Left ventricle myocardium superior (tissue), 1 donor: ENCODE measurements at regions not wholly inside any gene's neighbourhood (a gene's known extent, or its start where the extent isn't known, plus 50 kb on each side); places are given as distances from the start of the nearest gene placed in this dataset.

Experiments used
- ATAC-seq: fragments of 200-7000 bp; cut with Tn5 transposase; one replicate; pipeline ENCODE4 v1.9.1; 2020; ENCODE audit warnings: mild to moderate bottlenecking, moderate library complexity
- DNase-seq: peaks from one replicate; pipeline ENCODE4 v3.0.0-alpha.2; 2020
- intact Hi-C: fragments of 100-400 bp; cut with micrococcal nuclease; formaldehyde crosslinking; loops from one replicate; pipeline ENCODE4 v1.11.0; 2022
- donor health status: DM: no; HTN: yes; CAD: no; lungs with severe emphysema.

DNA sequence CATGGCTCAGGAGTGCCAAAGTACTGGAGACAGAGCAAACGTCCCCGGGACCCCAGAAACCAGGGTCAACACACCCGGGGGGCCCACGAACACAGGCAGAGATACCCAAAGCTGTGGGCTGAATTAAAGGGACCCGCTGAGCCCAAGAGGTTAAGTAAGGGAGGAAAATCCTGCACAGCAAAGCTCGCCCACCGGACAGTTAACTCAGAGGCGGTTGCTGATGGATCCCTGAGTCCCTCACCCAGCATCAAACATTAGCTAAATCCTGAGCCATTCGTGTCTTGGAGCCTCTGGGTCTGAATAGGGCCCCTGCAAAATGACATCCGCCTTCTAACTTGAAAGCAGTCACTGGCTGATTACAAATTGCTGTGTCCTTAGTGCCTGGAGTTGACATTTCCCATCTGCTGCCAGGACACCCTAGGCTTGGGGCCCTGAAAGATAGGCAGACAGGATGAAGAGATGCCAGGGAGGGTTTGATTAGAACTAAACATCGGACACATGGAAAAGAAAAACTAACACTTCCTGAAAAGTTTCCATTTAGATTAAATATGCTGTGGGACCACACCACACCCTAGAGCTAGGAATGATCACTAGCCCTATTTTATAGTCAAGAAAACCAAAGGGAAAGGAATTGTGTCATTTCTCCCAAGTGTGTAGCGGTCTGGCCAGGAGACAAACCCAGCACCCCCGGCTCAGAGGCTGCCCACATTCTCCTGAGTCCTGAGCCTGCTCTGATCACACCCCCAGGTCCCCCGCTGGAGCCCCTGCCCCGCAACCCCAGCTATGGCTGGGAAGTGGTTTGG, 239.3 kb downstream of the NPHP4 start:
- ATAC-seq (peak; percentile 57), DNase-seq (no peak)
- intact Hi-C loops: no loop called here

DNA sequence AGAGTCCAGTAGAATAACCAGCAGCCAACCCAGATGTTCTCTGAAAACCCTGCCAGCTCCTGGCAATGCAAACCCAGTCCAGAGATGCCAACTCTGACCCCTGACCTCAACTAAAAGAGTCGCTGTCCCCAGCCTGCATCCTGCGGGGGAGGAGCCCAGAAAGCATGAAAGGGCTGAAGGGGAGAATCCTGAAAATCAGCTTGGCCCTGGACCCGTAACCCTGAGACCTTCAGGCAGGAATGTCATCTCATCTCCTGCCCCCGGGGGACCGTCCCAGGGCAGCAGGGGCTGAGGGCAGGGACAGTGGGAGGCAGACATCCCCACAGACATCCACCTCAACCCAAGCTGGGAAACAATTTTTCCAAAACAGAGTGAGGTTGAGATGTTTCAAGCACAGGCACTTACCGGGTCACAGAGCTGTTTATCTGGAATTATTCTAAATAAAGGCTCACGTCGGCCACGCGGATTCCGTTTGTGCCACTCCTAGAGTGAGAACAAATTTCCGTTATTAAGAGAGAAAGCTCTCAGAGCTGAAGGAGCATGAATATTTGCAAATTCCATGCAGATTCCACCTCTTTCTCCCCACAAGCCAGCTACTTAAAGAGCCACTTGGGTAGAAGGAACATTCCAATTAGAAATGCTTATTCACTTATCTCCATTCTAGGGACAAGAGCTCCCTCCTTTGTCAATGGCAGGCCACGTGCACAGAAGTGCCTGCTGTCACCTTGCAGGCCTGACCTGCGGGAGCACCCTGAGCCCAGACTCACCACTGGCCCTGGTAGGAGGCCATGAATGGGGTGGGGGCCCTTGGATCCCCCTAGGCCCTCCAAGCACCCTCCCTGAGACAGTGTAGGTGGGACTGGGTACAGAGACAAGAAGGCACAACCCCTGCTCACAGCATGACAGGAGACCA, 240.1 kb downstream of the NPHP4 start:
- DNase-seq (no peak), ATAC-seq (peak; percentile 67)
- intact Hi-C loops: no loop called here

DNA sequence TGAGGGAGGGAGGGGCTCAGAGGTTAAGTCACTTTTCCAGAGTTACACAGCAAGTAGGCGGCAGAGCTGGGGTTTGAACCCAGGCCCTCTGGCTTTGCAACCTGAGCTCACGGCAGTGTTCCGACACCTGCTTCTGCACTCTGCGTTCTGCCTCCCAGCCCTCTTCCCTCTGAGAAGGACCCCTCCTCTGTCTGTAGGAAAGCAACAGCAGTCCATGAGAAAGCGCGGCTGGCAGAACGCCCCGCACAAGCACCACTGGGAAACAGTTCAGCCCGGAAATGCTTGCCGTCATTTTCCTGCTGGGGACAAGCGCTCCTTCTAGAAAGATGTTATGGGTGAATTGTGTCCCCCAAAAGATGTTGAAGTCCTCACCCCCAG, 241.1 kb downstream of the NPHP4 start:
- ATAC-seq (no peak), DNase-seq (no peak)
- intact Hi-C loops: no loop called here

DNA sequence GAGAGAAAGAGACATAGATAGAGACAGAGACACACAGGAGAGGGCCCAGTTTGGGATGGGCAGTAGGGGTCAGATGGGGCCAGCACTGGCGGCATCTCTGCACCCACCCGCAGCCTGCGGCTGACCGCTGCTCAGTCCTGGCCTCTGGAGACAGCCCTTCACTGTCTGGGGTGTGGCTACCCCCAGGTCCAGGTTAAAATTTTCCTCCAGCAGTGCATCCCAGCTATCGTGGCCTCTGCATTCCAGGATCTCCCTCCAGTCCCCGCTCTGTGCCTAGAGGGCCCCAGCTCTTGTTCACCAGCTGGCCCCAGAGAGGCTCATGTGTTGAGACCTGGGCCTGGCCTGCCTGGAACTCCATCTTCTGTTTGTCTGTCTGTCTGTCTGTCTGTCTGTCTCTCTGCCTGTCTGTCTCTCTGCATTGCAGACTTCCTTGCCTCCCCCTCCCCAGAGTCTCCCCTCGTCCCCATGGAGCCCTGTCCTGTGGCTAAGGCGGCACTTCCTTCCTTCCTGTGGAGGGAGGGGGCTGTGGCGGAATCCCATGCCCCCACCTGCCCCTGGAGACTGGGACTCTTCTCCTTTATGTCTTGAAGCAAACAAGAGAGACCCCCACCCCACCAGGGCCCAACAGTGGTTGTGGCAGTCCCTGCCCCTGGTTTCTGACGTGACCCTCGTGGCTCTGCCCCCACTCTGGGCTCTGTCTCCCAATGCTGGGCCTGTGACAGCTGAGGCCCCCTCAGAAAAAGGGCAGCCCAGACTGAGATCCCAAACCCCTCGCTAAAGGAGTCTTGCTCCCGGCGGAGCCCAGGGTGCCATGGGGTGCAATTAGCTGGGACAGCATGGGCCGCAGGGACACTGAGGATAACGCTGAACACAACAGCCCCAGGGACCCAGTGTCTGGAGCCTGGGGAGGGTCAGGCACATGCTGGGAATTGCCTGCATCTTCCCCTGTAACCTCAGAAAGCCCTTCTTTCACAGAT, 241.8 kb downstream of the NPHP4 start:
- no peak for DNase-seq
- intact Hi-C loops: no loop called here

DNA sequence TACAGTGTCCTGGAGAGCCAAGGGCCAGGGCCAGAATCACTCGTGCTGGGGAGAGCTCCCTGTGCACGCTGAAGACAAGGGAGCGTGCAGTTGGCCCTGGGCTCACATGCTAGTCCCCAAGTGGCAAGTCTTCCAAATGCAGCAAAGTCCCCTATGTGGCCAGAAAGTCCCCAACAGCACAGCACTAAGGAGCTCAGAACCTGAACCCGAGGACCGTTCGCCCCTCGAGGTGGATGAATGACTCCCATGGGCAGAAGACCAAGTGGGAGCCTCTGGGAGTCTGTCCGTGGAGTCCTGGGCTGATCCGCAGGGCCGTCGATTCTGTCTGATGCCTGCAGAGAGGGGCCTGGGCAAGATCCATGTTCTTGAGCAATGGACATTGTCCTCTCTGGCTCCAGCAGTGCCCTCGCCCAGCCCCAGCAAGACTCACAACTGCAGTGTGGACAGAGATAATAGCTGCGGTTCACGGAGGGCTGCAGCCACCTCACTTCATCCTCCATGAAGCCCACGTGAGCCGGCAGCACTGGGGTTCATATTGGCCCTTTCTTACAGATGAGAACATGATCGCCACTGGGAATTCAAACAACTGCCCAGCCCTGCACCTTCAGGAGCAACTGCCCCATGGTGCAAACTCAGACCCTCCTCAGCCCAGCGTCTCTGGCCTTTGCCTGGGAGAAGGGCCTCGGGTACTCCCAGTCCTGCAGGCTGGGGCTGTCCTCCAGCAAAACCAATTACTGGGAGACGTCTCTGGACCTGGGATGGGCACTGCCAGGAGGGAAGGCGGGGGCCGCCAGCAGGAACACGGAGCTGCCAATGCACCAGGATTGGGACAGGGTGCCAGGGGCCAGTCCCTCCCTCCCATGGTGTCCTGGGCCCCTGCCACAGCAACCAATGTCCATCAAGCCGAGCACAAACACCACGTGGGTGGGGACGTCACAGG, 243.7 kb downstream of the NPHP4 start:
- ATAC-seq (no peak), DNase-seq (no peak)
- intact Hi-C loops: loop anchor here (5.0 kb wide), 1 partner anchor 236 kb away; no protein-coding TSS in a partner anchor

More for the DNA sequence above, 241.8 kb downstream of the NPHP4 start:
- no peak for ATAC-seq

DNA sequence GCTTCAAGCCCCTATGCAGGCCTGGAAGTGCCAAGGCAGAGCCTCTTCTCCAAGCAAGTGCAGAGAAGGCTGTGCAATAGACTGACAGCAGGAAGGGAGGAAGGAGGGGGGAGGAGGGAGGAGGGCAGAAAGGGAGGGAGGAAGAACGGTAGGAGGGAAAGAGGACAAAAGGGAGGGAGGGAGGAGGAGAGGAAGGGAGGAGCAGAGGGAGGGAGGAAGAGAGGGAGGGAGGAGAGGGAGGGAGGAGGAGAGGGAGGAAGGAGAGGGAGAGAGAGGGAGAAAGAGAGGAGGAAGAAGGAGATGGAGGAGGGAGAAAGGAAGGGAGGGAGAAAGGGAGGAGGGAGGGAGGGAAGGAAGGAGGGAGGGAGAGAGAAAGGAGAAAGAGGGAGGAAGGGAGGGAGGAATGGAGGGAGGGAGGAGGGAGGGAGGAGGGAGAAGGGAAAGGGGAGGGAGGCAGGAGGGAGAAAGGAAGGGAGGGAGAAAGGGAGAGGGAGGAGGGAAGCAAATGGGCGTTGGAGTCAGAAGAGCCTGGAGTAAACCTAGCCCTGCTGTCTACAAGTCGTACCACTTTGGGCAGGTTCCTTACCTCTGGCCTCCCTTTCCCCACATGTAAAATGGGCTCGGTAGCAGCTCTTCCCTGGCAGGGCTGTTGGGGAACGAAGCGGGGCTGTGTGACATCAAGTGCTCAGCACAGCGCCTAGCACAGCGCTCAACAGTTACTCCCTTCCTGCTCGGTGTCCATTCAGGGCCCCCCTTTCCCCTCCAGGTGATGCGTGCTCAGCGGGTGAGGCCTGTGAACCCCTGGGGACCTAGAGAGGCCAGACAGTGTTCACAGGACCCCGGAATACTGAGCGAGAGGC, 244.6 kb downstream of the NPHP4 start:
- no peak for DNase-seq
- no peak for ATAC-seq
- intact Hi-C loops: loop anchor here (5.0 kb wide), 1 partner anchor 235 kb away; no protein-coding TSS in a partner anchor

DNA sequence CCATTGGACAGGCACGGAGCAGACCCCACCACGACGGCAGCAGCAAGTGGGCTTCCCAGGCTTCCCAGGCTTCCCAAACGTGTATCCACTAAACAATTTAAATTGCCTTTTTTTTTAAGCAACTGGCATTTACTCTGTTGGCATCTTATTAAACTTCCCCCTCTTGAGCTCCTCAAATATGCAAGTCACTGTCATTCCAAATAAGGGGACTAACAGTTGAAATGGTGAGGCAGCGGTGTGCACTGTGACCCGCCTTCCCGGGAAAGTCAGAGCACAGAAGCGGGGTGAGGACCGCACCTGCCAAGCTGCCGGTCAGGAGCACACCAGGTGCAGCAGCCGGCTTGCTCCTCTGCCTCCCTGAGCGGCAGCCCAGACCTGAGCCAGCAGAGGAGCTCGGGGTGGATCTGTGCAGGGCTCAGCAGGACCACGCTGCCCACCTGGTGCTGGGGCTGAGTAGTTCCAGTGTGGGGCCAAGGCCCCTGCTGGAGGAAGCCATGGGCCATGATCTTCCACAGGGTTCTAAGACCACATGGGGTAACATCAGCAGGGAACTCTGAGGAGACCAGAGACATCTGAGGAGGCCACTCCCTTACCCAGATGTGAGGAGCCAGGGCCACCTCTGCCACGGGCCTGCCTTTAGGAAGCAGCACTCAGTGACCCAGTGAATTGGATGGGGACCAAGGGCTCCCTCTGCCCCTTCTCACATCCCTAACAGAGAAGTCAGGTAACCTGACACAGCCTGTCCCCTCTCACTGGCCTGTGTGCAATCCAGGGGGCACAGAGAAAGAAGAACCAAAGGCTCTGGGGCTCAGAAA, 245.4 kb downstream of the NPHP4 start:
- DNase-seq: no peak
- ATAC-seq: no peak
- intact Hi-C loops: loop anchor here (5.0 kb wide), 1 partner anchor 235 kb away; no protein-coding TSS in a partner anchor

DNA sequence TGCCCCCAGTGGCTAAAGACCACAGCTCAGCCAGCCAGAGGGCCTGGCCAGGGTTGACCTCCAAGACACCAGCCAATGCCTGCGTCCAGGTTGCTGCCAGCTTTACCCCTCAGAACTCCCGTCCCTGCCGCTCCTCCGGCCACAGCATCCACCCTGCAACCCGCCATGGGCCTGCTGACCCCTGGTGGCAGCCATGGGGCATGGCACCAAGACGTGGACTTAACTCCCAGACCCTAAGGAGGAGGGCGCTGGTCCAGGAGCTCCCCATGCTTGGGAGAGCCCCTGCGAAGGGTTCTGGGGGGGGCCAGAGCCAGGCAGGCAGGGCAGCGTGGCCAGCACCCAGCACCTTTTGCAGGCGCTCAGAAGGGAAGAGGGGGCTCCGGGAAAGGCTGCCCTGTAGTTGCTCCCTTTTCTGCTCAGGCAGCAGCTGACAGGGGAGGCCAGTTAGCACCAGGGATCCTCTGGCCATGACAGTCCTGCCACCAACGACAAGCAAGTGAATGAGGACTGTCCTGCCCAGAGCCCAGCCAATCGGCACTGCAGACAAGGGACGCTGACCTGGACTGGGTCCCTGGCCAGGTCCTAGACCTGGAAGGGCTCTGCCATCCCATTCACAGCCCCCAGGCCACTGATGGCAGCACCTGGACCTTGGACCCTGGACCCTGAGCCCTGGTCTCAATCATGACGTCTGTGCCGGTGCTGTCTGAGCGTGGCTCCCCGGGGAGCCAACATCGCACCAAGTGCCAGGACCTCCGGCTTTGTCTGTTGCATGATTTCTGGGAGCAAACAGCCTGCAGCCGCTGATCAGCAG, 246.2 kb downstream of the NPHP4 start:
- DNase-seq (peak; percentile 68), ATAC-seq (peak; percentile 89)
- intact Hi-C loops: loop anchor here (5.0 kb wide), 1 partner anchor 234 kb away; no protein-coding TSS in a partner anchor

DNA sequence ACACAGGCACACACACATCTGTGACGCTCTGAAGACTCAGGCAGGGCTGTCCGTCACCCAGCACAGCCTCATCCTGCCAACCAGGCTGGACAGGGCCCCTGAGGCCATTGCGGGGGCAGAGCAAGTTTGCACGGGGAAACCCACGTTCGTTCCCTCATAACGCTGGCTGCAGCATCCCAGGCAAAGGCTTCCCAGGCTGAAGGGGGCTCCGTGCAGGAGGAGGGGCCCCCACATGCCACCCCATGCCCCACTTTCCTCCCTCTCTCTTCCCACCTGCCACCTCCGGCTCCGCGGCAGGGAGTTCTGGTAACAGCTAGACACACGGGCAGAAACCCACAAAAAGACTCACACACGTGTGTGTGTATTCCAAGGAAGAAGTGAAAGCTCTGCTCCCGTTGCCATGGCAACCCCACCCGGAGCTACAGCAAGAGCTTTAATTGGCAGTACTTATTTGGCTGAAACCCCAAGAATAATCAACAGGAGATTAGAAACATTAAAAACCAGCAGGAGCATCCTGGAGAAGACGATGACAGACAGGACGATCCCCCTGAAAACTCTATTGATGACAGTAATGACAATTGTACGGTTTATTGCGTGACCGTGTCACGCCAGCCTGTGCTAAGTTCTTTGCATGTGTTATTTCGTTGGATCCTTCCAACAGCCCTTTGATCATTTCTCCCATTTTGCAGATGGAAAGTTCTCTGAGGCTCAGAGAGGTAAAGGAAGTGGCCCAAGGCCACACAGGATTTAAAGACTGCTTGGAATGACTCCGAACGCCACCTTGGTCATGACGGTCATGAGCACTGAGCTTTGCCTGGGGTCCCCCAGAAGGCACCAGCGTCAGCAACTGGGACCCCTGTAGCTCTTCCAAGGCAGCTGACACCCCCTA, 247.1 kb downstream of the NPHP4 start:
- ATAC-seq (no peak), DNase-seq (no peak)
- intact Hi-C loops: loop anchor here (5.0 kb wide), 1 partner anchor 233 kb away; no protein-coding TSS in a partner anchor

DNA sequence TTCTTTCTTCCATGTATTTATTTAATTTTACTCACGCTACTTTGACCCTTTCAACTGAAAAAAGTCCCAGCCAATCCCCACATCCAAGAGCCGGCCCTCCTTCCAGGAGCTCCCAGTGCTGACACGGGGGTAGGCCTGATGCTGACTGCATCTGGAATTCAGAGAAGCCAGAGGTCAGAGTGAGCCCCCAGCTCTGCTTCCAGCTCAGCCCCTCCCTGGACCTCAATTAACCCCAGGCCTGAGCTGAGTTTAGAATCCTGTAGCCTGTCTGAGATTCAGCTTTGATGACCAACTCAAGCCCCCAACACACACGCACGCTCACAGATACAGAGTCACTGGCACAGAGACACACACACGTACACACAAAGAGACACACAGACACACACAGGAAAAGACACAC, 247.9 kb downstream of the NPHP4 start:
- ATAC-seq (no peak), DNase-seq (no peak)
- intact Hi-C loops: no loop called here

DNA sequence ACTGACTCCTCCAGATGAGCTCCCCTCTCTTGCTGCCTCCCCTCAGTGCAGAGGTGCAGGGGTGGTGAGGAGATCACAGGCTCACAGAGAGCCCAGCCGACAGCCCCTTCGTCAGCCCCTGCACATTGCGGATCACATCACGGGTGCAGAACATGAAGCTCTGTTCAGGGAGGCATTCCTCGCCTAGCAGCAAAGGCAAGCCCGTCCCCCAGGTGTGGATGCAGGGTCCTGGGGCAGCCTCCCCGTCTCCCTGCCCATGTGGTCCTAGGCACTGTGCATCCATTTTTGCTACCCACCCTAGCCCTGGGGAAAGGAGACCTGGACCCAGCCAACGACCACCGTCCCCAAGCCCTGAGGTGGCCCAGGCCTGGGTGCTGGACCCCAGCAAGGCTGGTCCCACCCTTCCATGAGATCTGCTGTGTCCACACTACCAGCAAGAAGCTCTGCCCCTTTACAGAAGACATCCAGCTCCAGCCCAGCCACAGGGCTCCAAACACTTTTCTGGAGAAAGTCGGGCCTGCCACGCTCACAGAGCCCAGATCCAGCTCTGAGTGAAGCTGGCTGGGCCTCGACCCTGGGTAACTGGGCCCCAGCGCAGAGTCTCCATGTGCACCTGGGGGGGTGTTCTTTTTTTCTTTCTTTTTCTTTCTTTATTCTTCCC, 248.7 kb downstream of the NPHP4 start:
- intact Hi-C loops: no loop called here
- no peak for ATAC-seq
- no peak for DNase-seq

DNA sequence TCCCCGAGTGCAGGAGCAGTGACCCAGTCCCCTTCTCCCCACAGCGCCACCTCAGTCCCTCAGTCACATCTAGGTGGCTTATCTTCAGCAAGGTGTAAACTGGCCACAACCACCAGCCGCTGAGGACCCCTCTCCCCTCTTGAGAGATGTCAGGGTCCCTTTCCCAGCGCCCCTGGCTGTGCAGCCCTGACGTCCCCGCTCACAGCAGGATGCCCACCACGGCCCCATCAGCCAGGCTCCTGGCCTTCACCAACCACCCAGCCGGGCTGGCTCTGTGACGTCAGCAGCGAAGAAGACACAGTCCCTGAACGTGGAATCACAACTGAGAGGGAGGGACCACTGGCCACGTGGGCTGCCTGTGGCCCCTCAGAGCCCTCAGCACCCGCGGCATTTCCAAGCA, 249.4 kb downstream of the NPHP4 start:
- ATAC-seq (no peak), DNase-seq (no peak)
- intact Hi-C loops: no loop called here

DNA sequence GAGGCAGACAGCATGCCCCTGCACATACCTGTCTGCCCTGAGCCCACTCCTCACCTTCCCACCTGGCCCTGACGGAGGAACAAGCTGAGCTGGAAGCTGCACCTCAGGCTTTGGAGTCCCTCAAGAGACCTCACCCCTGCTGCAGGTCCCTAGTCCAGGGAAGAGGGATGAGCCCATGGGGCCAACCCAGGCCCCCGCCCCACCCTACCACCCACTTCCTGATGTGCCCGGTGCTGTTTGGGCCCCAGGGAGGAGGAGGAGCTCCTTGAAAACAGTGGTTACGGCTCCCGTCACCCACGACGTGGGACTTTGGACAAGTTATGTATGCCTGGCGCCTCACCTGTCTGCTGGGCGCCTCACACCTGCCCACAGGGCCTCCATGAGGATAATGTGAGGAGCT, 250.2 kb downstream of the NPHP4 start:
- intact Hi-C loops: no loop called here
- ATAC-seq: no peak
- no peak for DNase-seq
